Esophagus mucosa (tissue), 1 donor: ENCODE measurements at regions not wholly inside any gene's neighbourhood (a gene's known extent, or its start where the extent isn't known, plus 50 kb on each side); places are given as distances from the start of the nearest gene placed in this dataset.

ENCODE experiments used
- ATAC-seq: fragments of 200-7000 bp; cut with Tn5 transposase; one replicate; pipeline ENCODE4 v1.9.1; 2020
- donor health status: DM: yes; HTN: yes; CAD: no.

GRCh38 chr2:237171396-237171795 lies 85.7 kb downstream of the COPS8 start:
- no peak for ATAC-seq

- ATAC-seq, result no peak
Observed at GRCh38 chr2:237171881-237172280, 86.2 kb downstream of the COPS8 start.

GRCh38 chr2:237177052-237177451 lies 91.4 kb downstream of the COPS8 start:
- no peak for ATAC-seq

GRCh38 chr2:237177986-237178385 lies 92.3 kb downstream of the COPS8 start:
- ATAC-seq, result no peak

GRCh38 chr2:237178396-237178795 lies 92.7 kb downstream of the COPS8 start:
- no peak for ATAC-seq

- ATAC-seq, result no peak
Observed at GRCh38 chr2:237179161-237179560, 93.5 kb downstream of the COPS8 start.

GRCh38 chr2:237180187-237180586 lies 94.5 kb downstream of the COPS8 start:
- ATAC-seq, result no peak

- no peak for ATAC-seq
Observed at GRCh38 chr2:237180987-237181386, 95.3 kb downstream of the COPS8 start.

- ATAC-seq, result no peak
Observed at GRCh38 chr2:237181844-237182243, 96.2 kb downstream of the COPS8 start.

- no peak for ATAC-seq
Observed at GRCh38 chr2:237182422-237183123, 96.9 kb downstream of the COPS8 start.

GRCh38 chr2:237184192-237184918 lies 98.7 kb downstream of the COPS8 start:
- peak; percentile 36 for ATAC-seq

- no peak for ATAC-seq
Observed at GRCh38 chr2:237184919-237185552, 99.3 kb downstream of the COPS8 start.

GRCh38 chr2:237185553-237185925 lies 99.8 kb downstream of the COPS8 start:
- ATAC-seq, result no peak

- no peak for ATAC-seq
Observed at GRCh38 chr2:237189799-237190198, 104.1 kb downstream of the COPS8 start.

GRCh38 chr2:237190966-237191713 lies 105.5 kb downstream of the COPS8 start:
- ATAC-seq, result no peak

GRCh38 chr2:237191714-237192081 lies 106.0 kb downstream of the COPS8 start:
- no peak for ATAC-seq

- no peak for ATAC-seq
Observed at GRCh38 chr2:237192881-237193280, 107.2 kb downstream of the COPS8 start.

- ATAC-seq, result no peak
Observed at GRCh38 chr2:237193436-237193835, 107.7 kb downstream of the COPS8 start.

- ATAC-seq, result no peak
Observed at GRCh38 chr2:237194081-237194480, 108.4 kb downstream of the COPS8 start.

GRCh38 chr2:237194906-237195305 lies 109.2 kb downstream of the COPS8 start:
- ATAC-seq, result no peak

- no peak for ATAC-seq
Observed at GRCh38 chr2:237195396-237196120, 109.9 kb downstream of the COPS8 start.

- ATAC-seq, result no peak
Observed at GRCh38 chr2:237196409-237196808, 110.7 kb downstream of the COPS8 start.
